DND-41 (cell line): ENCODE measurements at regions not wholly inside any gene's neighbourhood (a gene's known extent, or its start where the extent isn't known, plus 50 kb on each side); places are given as distances from the start of the nearest gene placed in this dataset.

Experiments
- ATAC-seq: fragments of 200-7000 bp; cut with Tn5 transposase; 3 replicates; pipeline ENCODE4 v1.9.1; 2021; ENCODE audit warnings: low read depth; ENCODE audit not compliant: insufficient read depth
- DNase-seq: peaks from one replicate; pipeline ENCODE4 v3.0.0-alpha.2; 2020
- H2AFZ ChIP-seq: 2 replicates; pipeline ENCODE4 v1.6.0; 2012; ENCODE audit warnings: low read depth, low read length
- H3K27ac ChIP-seq: 2 replicates; pipeline ENCODE4 v1.5.1; 2012; ENCODE audit warnings: low read length, inconsistent platforms
- H3K27me3 ChIP-seq: fragments of 200-600 bp; sonication (generic); 2 replicates; pipeline ENCODE4 v1.6.0; 2012; ENCODE audit warnings: low read length, mild to moderate bottlenecking, inconsistent platforms; ENCODE audit not compliant: insufficient read depth, poor library complexity
- H3K36me3 ChIP-seq: 2 replicates; pipeline ENCODE4 v1.5.1; 2012; ENCODE audit warnings: low read length, inconsistent platforms; ENCODE audit not compliant: insufficient read depth
- H3K4me1 ChIP-seq: 2 replicates; pipeline ENCODE4 v1.5.1; 2012; ENCODE audit warnings: mild to moderate bottlenecking, low read length; ENCODE audit not compliant: insufficient read depth
- H3K4me2 ChIP-seq: 2 replicates; pipeline ENCODE4 v1.6.0; 2012; ENCODE audit warnings: mild to moderate bottlenecking, moderate library complexity, low read length, inconsistent platforms; ENCODE audit not compliant: insufficient read depth
- H3K4me3 ChIP-seq, 2 experiments: fragments of 200-600 bp in 1 of 2; shearing (Covaris generic) in 1 of 2; 2 replicates each; pipeline ENCODE4 v1.5.1; 2012 to 2016; ENCODE audit warnings: inconsistent platforms in 2 of 2, low read length in 2 of 2, mild to moderate bottlenecking in 2 of 2, low read depth in 1 of 2, moderate library complexity in 1 of 2
- H3K79me2 ChIP-seq: 2 replicates; pipeline ENCODE4 v1.6.0; 2012; ENCODE audit warnings: low read length, inconsistent platforms; ENCODE audit not compliant: insufficient read depth
- H3K9ac ChIP-seq: 2 replicates; pipeline ENCODE4 v1.6.0; 2012; ENCODE audit warnings: low read depth, mild to moderate bottlenecking, inconsistent platforms, low read length, moderate library complexity
- H3K9me3 ChIP-seq: 2 replicates; pipeline ENCODE4 v1.5.1; 2012; ENCODE audit warnings: low read length, moderate library complexity, mild to moderate bottlenecking, inconsistent platforms; ENCODE audit not compliant: insufficient read depth, severe bottlenecking
- H4K20me1 ChIP-seq: 2 replicates; pipeline ENCODE4 v1.6.0; 2012; ENCODE audit warnings: low read length; ENCODE audit not compliant: insufficient read depth
- EZH2 ChIP-seq: IDR thresholded peaks from 3 replicates; pipeline ENCODE4 v1.6.1; 2012; ENCODE audit warnings: borderline replicate concordance, low read depth, mild to moderate bottlenecking, moderate library complexity, low read length, inconsistent platforms; ENCODE audit not compliant: severe bottlenecking
- TF ChIP-seq, protein P1 (sequence below): IDR thresholded peaks from 2 replicates; pipeline ENCODE4 v1.5.1; 2012; ENCODE audit warnings: borderline replicate concordance, low read length, moderate library complexity, mild to moderate bottlenecking; ENCODE audit not compliant: poor library complexity, severe bottlenecking; ENCODE audit errors: extremely low read depth

DNA sequence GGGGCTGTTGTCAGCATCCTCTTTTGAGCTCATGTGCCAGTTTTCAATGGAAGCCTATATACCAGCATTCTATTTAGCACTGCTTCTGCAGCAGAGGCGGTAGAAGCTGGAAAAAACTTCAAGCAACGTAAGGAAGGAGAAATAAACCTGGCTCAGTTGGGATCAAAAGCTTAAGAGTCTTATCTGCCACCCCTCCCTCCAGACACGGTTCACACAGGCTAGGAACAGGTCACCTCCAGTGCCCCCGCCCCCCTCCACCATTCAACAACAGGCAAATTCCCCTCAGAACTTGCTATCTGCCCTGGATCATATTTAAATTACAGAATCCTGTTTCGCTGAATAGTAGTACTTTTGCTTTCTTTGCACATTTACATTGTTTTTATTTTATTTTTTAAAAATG is 384.8 kb upstream of the PKDCC start:
- Histone ChIP-seq H3K4me3 (no peak overlapping the region), H3K4me2 (no peak overlapping the region), H3K9me3 (no peaks in the 10 kb centered on the region), H3K79me2 (no peaks in the 10 kb centered on the region), H3K9ac (no peak overlapping the region), H3K27me3 (no peaks in the 10 kb centered on the region), H4K20me1 (no peaks in the 10 kb centered on the region), H3K27ac (no peak overlapping the region), H2AFZ (no peak overlapping the region), H3K36me3 (no peaks in the 10 kb centered on the region), H3K4me1 (no peaks in the 10 kb centered on the region)
- TF ChIP-seq, protein P1, sequence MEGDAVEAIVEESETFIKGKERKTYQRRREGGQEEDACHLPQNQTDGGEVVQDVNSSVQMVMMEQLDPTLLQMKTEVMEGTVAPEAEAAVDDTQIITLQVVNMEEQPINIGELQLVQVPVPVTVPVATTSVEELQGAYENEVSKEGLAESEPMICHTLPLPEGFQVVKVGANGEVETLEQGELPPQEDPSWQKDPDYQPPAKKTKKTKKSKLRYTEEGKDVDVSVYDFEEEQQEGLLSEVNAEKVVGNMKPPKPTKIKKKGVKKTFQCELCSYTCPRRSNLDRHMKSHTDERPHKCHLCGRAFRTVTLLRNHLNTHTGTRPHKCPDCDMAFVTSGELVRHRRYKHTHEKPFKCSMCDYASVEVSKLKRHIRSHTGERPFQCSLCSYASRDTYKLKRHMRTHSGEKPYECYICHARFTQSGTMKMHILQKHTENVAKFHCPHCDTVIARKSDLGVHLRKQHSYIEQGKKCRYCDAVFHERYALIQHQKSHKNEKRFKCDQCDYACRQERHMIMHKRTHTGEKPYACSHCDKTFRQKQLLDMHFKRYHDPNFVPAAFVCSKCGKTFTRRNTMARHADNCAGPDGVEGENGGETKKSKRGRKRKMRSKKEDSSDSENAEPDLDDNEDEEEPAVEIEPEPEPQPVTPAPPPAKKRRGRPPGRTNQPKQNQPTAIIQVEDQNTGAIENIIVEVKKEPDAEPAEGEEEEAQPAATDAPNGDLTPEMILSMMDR: no peak
- TF ChIP-seq EZH2: no peak
- DNase-seq (no peak), ATAC-seq (no peak)

DNA sequence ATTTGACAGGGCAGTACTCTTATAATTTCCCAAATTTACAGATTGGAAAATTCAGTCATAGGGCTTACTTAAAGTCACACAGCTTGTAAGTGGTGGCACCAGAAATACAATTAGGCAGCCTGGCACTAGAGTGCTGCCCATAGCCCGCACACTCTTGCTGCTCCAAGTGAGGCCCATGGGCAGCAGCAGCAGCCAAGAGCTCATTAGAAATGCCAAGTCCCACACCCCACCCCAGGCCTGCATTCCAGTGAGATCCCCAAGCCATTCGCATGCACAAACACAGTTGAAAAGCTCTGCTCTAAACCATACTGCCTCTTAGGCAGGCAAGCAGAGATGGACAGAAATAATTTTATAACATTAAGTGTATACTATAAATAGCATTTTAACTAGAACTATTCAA is 379.3 kb upstream of the PKDCC start:
- no peak overlapping the region for H3K27ac ChIP-seq
- H3K36me3 ChIP-seq: no peaks in the 10 kb centered on the region
- no peaks in the 10 kb centered on the region for H3K79me2 ChIP-seq
- no peak for ATAC-seq
- no peak overlapping the region for H3K4me2 ChIP-seq
- H3K9ac ChIP-seq: no peak overlapping the region
- H3K27me3 ChIP-seq: no peaks in the 10 kb centered on the region
- DNase-seq: no peak
- H3K4me1 ChIP-seq: no peaks in the 10 kb centered on the region
- H3K4me3 ChIP-seq: no peak overlapping the region
- TF ChIP-seq, protein P1: no peak
- TF ChIP-seq EZH2: no peak
- no peaks in the 10 kb centered on the region for H3K9me3 ChIP-seq
- H2AFZ ChIP-seq: no peak overlapping the region
- no peaks in the 10 kb centered on the region for H4K20me1 ChIP-seq

DNA sequence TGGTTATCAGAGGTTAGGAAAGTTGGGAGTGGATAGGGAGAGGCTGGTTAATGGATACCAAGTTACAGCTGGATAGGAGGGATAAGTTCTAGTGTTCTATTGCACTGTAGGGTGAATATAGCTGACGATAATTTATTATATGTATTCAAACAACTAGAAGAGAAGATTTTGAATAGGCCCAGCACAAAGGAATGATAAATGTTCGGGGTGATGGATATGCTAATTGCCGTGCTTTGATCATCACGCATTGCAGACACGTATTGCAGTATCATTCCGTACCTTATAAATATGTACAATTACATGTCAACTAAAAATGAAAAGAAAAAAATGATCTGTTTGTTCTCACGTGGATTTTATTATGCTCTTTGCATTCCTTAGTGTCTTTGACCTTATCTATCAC is 369.2 kb upstream of the PKDCC start:
- no peak overlapping the region for H3K9ac ChIP-seq
- H2AFZ ChIP-seq: no peak overlapping the region
- H3K4me2 ChIP-seq: no peak overlapping the region
- TF ChIP-seq, protein P1: no peak
- no peak for TF ChIP-seq EZH2
- no peaks in the 10 kb centered on the region for H4K20me1 ChIP-seq
- no peaks in the 10 kb centered on the region for H3K36me3 ChIP-seq
- H3K4me3 ChIP-seq: no peak overlapping the region
- H3K27me3 ChIP-seq: no peaks in the 10 kb centered on the region
- DNase-seq: no peak
- no peak overlapping the region for H3K27ac ChIP-seq
- no peaks in the 10 kb centered on the region for H3K4me1 ChIP-seq
- no peaks in the 10 kb centered on the region for H3K9me3 ChIP-seq
- ATAC-seq: no peak
- no peaks in the 10 kb centered on the region for H3K79me2 ChIP-seq

DNA sequence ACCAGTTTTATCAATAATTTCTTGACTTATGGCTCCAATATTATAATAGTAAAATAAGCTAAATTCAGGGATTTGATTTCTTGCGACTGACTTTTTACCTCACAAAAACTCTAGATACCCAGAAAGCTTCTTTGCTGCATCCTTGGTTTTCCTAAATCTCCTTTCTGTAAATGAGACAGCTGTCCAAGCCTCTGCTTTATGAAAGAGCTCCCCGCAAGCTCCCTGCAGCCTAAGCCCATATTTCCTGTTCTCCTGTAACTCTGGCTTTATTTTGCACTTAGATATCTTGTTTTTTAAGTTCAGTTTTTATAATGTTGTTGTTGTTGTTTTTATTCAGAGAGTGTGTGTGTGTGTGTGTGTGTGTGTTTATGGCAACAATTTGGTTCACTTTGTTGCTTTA is 361.7 kb upstream of the PKDCC start:
- DNase-seq: no peak
- Histone ChIP-seq H3K27ac (no peak overlapping the region), H2AFZ (no peak overlapping the region), H3K4me3 (no peak overlapping the region), H3K36me3 (no peaks in the 10 kb centered on the region), H3K79me2 (no peaks in the 10 kb centered on the region), H3K27me3 (no peaks in the 10 kb centered on the region), H3K9me3 (no peaks in the 10 kb centered on the region), H4K20me1 (no peaks in the 10 kb centered on the region), H3K4me1 (no peaks in the 10 kb centered on the region), H3K4me2 (no peak overlapping the region), H3K9ac (no peak overlapping the region)
- TF ChIP-seq EZH2: no peak
- TF ChIP-seq, protein P1: no peak
- ATAC-seq: no peak
